Body of pancreas (tissue), 4 donors: ENCODE measurements at regions not wholly inside any gene's neighbourhood (a gene's known extent, or its start where the extent isn't known, plus 50 kb on each side); places are given as distances from the start of the nearest gene placed in this dataset.

Source experiments
- ATAC-seq: fragments of 150-250 bp; one replicate; pipeline ENCODE4 v1.9.1; 2016
- DNase-seq, 4 donors: peaks; one replicate each; pipeline ENCODE4 v3.0.0-alpha.2; 2019
- H3K27ac ChIP-seq, 4 donors: fragments of 200-600 bp; sonication (generic); 1 replicate in 3 of 4; 2 replicates in 1 of 4; pipeline versions ENCODE4 v1.5.1 to v1.6.1; 2016 to 2019; ENCODE audit warnings: mild to moderate bottlenecking in 1 of 4, mixed read lengths in 1 of 4, moderate library complexity in 1 of 4
- H3K27me3 ChIP-seq, 2 donors: fragments of 200-600 bp; sonication (generic); one replicate each; pipeline ENCODE4 v1.6.0; 2016; ENCODE audit warnings: mild to moderate bottlenecking in 1 of 2
- H3K36me3 ChIP-seq, 2 donors: fragments of 200-600 bp; sonication (generic); replicated peaks in 1 of 2; 2 replicates each; pipeline ENCODE4 v1.5.1; 2016; ENCODE audit warnings: low read depth in 2 of 2; ENCODE audit not compliant: insufficient read depth in 1 of 2
- H3K4me1 ChIP-seq: fragments of 200-600 bp; sonication (generic); one replicate; pipeline ENCODE4 v1.6.0; 2016
- H3K4me3 ChIP-seq, 2 donors: fragments of 200-600 bp; sonication (generic); 1 replicate in 1 of 2; 2 replicates in 1 of 2; pipeline ENCODE4 v1.5.1; 2016 to 2019
- H3K9me3 ChIP-seq, 3 donors: fragments of 200-600 bp; sonication (generic); 1 replicate in 2 of 3; 2 replicates in 1 of 3; pipeline ENCODE4 v1.5.1; 2016
- POLR2A ChIP-seq, 3 donors: fragments of 450-650 bp; IDR thresholded peaks; one replicate each; pipeline ENCODE4 v1.6.1; 2016; ENCODE audit warnings: antibody characterized with exemption in 3 of 3, mild to moderate bottlenecking in 2 of 3
- WGBS, 2 donors: methylation state at CpG; one replicate each; pipeline ENCODE4 v1.1.5; 2017; 5-methylcytosine and 5-hydroxymethylcytosine counted together
- intact Hi-C: fragments of 100-400 bp; cut with DNase I; formaldehyde crosslinking; loops from one replicate; pipeline ENCODE4 v1.15.1; 2023
- TF ChIP-seq, protein P1 (sequence below), 7 experiments: fragments of 450-650 bp in 4 of 7; fragments of 200-600 bp in 3 of 7; sonication (generic) in 3 of 7; IDR thresholded peaks; one replicate each; pipeline ENCODE4 v1.5.1; 2016 to 2019; ENCODE audit warnings: antibody characterized with exemption in 7 of 7

DNA sequence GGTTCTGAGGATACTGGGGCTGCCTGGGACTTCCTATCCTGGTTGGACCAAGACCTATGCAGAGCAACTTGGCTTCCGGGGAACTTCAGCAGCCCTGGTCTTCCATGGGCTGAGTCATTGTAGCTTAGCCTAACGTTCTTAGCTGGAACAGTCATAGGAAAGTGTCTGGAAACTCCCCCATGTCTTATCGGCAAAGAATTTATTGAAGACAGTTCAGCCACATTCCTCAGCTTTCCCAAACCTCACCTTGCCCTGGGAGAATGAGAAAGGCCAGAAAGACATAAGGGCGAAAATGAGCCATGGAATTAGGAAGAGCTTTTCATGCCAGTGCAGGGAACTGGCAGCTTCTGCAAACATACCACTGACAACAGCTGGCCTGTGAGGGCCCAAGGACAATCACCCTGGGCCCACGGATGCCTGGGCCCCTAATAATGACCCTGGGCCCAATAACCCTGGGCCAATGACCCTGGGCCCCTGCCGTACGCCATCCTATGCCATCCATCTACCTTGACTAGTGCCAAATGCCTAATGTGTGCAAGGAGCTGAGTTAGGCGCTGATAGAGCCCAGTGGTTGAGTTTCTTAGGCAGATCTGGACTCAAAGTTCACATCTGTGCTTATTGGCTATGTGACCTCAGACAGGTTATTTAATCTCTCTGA is 114.4 kb upstream of the GADD45A start:
- peak in 3 of 4 donors; percentile 26 to 60 (median 40) for DNase-seq
- TF ChIP-seq, protein P1, sequence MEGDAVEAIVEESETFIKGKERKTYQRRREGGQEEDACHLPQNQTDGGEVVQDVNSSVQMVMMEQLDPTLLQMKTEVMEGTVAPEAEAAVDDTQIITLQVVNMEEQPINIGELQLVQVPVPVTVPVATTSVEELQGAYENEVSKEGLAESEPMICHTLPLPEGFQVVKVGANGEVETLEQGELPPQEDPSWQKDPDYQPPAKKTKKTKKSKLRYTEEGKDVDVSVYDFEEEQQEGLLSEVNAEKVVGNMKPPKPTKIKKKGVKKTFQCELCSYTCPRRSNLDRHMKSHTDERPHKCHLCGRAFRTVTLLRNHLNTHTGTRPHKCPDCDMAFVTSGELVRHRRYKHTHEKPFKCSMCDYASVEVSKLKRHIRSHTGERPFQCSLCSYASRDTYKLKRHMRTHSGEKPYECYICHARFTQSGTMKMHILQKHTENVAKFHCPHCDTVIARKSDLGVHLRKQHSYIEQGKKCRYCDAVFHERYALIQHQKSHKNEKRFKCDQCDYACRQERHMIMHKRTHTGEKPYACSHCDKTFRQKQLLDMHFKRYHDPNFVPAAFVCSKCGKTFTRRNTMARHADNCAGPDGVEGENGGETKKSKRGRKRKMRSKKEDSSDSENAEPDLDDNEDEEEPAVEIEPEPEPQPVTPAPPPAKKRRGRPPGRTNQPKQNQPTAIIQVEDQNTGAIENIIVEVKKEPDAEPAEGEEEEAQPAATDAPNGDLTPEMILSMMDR (IDR thresholded peaks at IDR 0.05): no peak
- no peak for TF ChIP-seq POLR2A (IDR thresholded peaks at IDR 0.05)
- no peaks in the 10 kb centered on the region for H3K27me3 ChIP-seq
- H3K27ac ChIP-seq: peak overlapping the region in 3 of 4 donors; percentile 16 to 91 (median 90)
- H3K4me1 ChIP-seq: peaks cover 56% of the 10 kb centered on the region
- no peak overlapping the region for H3K4me3 ChIP-seq
- WGBS, 2 donors: 39 to 40% methylated on average over 8 of the region's 8 CpGs
- no peaks in the 10 kb centered on the region for H3K9me3 ChIP-seq
- peak; percentile 23 for ATAC-seq
- intact Hi-C loops: no loop called here
- no peaks in the 10 kb centered on the region for H3K36me3 ChIP-seq

DNA sequence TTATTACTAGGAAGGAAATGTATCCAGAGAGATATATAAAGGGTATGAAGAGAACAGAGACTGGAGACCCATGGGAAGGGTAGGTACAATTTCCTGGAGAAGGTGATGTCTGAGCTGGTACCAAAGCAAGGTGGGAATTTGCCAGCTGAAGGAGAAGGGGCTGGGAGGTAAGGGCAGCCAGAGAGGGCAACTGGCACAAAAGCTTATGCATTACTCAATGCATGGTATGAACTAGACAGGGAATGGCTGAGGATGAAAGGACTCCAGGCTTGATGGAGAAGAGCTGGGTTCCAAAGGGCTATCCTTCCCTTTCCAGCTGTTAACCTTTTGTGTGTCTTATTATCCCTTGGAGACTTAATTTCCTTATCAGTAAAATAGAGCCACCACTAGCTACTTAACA is 113.6 kb upstream of the GADD45A start:
- H3K9me3 ChIP-seq: no peaks in the 10 kb centered on the region
- peak overlapping the region in 3 of 4 donors; percentile 90 to 96 (median 91) for H3K27ac ChIP-seq
- H3K4me1 ChIP-seq: peaks cover 61% of the 10 kb centered on the region
- H3K4me3 ChIP-seq: no peak overlapping the region
- TF ChIP-seq POLR2A (IDR thresholded peaks at IDR 0.05): no peak
- TF ChIP-seq, protein P1 (IDR thresholded peaks at IDR 0.05): no peak
- ATAC-seq: no peak
- H3K27me3 ChIP-seq: no peaks in the 10 kb centered on the region
- intact Hi-C loops: no loop called here
- H3K36me3 ChIP-seq: no peaks in the 10 kb centered on the region
- DNase-seq: no peak

DNA sequence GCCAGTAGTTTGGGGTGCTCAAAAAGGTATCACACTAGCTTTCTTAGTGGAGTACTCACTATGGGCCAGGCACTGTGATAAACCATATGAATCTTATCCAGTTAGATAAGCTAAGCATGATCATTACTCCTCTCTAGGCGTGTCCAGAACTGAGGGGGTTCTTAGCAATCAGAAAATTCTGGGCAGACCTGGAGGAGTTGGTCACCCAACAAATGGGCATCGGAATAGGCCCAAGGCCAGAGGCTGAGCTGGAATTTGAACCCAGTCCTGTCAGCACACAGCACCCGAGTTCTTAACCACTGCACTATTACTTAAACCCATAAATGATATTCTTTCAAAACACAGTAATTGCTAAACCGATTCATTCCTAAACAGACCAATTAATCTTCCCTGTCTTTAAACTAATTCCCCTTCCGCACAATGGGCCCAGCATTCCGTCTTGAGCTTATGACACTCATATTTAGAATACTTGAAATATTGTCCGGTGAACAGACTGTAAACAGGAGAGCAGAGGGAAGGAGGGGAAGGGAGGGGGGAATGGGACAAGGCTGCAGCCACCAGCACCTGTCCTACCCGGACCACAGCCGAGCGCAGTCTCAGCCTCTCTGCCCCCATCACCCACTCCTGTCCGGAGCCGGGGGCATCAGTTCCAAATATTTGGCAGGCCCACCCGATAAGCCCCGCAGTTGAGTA is 113.0 kb upstream of the GADD45A start:
- Histone ChIP-seq H3K4me1 (peaks cover 61% of the 10 kb centered on the region), H3K27me3 (no peaks in the 10 kb centered on the region), H3K9me3 (no peaks in the 10 kb centered on the region), H3K4me3 (no peak overlapping the region), H3K36me3 (no peaks in the 10 kb centered on the region), H3K27ac (peak overlapping the region; percentile 90 to 96 (median 92))
- WGBS, 2 donors: 24 to 28% methylated on average over 14 of the region's 14 CpGs
- intact Hi-C loops: no loop called here
- ATAC-seq (peak; percentile 2), DNase-seq (no peak)
- TF ChIP-seq, protein P1 (IDR thresholded peaks at IDR 0.05): no peak

DNA sequence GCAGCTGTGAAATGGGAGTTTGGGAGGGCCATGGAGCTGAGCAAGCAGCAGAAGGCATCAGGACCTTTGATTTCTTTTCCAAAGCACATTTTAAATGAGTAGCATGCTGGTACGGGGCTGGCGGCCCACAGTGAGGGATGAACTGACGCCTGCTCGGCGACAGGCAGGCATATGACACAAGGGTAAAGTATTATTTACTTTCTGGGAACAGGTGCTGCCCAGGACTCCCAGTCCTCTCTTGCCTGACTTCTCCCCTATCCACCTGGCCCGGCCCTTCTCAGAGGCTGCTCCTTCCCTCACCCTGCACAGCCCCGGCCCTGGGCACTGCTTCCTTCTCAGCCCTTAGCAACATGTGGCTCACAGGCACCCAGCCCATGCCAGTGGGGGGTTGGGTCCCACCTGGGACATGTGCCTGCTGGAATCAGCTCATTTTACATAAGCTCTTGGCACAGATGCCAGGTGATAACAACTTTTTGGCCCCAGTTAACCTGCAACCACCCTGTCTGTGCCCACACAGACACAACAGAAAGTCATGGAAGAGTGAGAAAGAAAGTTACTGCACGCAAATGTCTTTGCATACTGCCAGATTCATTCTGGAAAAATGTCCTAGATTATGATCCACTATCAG is 112.3 kb upstream of the GADD45A start:
- Histone ChIP-seq H3K36me3 (no peaks in the 10 kb centered on the region), H3K27me3 (no peaks in the 10 kb centered on the region), H3K27ac (peak overlapping the region; percentile 90 to 96 (median 92)), H3K9me3 (no peaks in the 10 kb centered on the region), H3K4me1 (peaks cover 61% of the 10 kb centered on the region), H3K4me3 (no peak overlapping the region)
- ATAC-seq: peak; percentile 97
- TF ChIP-seq, protein P1 (IDR thresholded peaks at IDR 0.05): peak in 1 of 7 experiments; percentile 4
- TF ChIP-seq POLR2A (IDR thresholded peaks at IDR 0.05): peak in 2 of 3 donors; percentile 62
- 18 to 20% methylated on average over 8 of the region's 8 CpGs for WGBS, 2 donors
- intact Hi-C loops: no loop called here
- peak; percentile 95 to 97 (median 96) for DNase-seq
